Immature natural killer cell (primary cell): ENCODE measurements at regions not wholly inside any gene's neighbourhood (a gene's known extent, or its start where the extent isn't known, plus 50 kb on each side); places are given as distances from the start of the nearest gene placed in this dataset.
"Not testable (repeated sequence)": the region's sequence is repeated elsewhere in the genome, so short reads cannot be mapped to it uniquely, and the experiment has no call there.

Source experiments
- DNase-seq, 3 donors: peaks; one replicate each; pipeline ENCODE4 v3.0.0; 2022; ENCODE audit warnings: mixed read lengths in 1 of 3
- H3K27ac Mint-ChIP-seq, 6 donors: one replicate each; pipeline ENCODE4 v1.8.0; 2020; ENCODE audit warnings: mixed read lengths in 6 of 6, mild to moderate bottlenecking in 5 of 6, inconsistent platforms in 4 of 6, moderate library complexity in 3 of 6
- H3K27me3 Mint-ChIP-seq, 3 donors: one replicate each; pipeline ENCODE4 v1.8.0; 2020 to 2021; ENCODE audit warnings: low read depth in 3 of 3, mild to moderate bottlenecking in 3 of 3, mixed read lengths in 3 of 3, moderate library complexity in 3 of 3, inconsistent platforms in 1 of 3
- H3K36me3 Mint-ChIP-seq, 3 donors: one replicate each; pipeline ENCODE4 v1.8.0; 2020; ENCODE audit warnings: mixed read lengths in 3 of 3, inconsistent platforms in 2 of 3, mild to moderate bottlenecking in 2 of 3
- H3K4me1 Mint-ChIP-seq, 2 donors: one replicate each; pipeline ENCODE4 v1.8.0; 2020; ENCODE audit warnings: inconsistent platforms in 2 of 2, mild to moderate bottlenecking in 2 of 2, mixed read lengths in 2 of 2, moderate library complexity in 1 of 2
- H3K4me3 Mint-ChIP-seq, 5 donors: one replicate each; pipeline ENCODE4 v1.8.0; 2020; ENCODE audit warnings: mild to moderate bottlenecking in 5 of 5, mixed read lengths in 5 of 5, inconsistent platforms in 3 of 5, moderate library complexity in 3 of 5
- H3K9me3 Mint-ChIP-seq, 6 donors: one replicate each; pipeline ENCODE4 v1.8.0; 2020; ENCODE audit warnings: mild to moderate bottlenecking in 6 of 6, mixed read lengths in 6 of 6, inconsistent platforms in 4 of 6, moderate library complexity in 3 of 6

GRCh38 chr3:27623085-27623753, 98.9 kb downstream of the EOMES start:
- H3K4me1 Mint-ChIP-seq, result peaks cover 41 to 46% of the 10 kb centered on the region in 2 donors

GRCh38 chr3:27617552-27617951, 104.6 kb downstream of the EOMES start:
- peaks cover 0 to 4% of the 10 kb centered on the region in 2 donors for H3K4me1 Mint-ChIP-seq
- no peak overlapping the region for H3K27ac Mint-ChIP-seq
- no peak for DNase-seq

More at GRCh38 chr3:27623085-27623753, 98.9 kb downstream of the EOMES start:
- H3K27me3 Mint-ChIP-seq, result no peaks in the 10 kb centered on the region
- H3K27ac Mint-ChIP-seq, result no peak overlapping the region
- no peaks in the 10 kb centered on the region for H3K36me3 Mint-ChIP-seq
- peak overlapping the region in 1 of 5 donors; percentile 32 for H3K4me3 Mint-ChIP-seq
- no peak for DNase-seq
- H3K9me3 Mint-ChIP-seq, result no peaks in the 10 kb centered on the region

GRCh38 chr3:27616031-27616430, 106.1 kb downstream of the EOMES start:
- H3K9me3 Mint-ChIP-seq, result peaks cover 0 to 4% (median 0%) of the 10 kb centered on the region in 6 donors
- H3K27ac Mint-ChIP-seq, result no peak overlapping the region
- no peak for DNase-seq
- peaks cover 0 to 8% (median 3%) of the 10 kb centered on the region in 3 donors for H3K36me3 Mint-ChIP-seq
- no peak overlapping the region for H3K4me3 Mint-ChIP-seq
- peaks cover 0 to 2% (median 2%) of the 10 kb centered on the region in 3 donors for H3K27me3 Mint-ChIP-seq
- H3K4me1 Mint-ChIP-seq, result peaks cover 0 to 4% of the 10 kb centered on the region in 2 donors

More at GRCh38 chr3:27617552-27617951, 104.6 kb downstream of the EOMES start:
- H3K36me3 Mint-ChIP-seq, result peaks cover 0 to 8% (median 3%) of the 10 kb centered on the region in 3 donors
- peaks cover 0 to 2% (median 0%) of the 10 kb centered on the region in 3 donors for H3K27me3 Mint-ChIP-seq
- peaks cover 0 to 4% (median 0%) of the 10 kb centered on the region in 6 donors for H3K9me3 Mint-ChIP-seq
- no peak overlapping the region for H3K4me3 Mint-ChIP-seq

- no peak for DNase-seq
- Mint-ChIP-seq H3K9me3 (peaks cover 0 to 4% (median 0%) of the 10 kb centered on the region in 6 donors), H3K4me1 (peaks cover 0 to 4% of the 10 kb centered on the region in 2 donors), H3K27ac (no peak overlapping the region), H3K36me3 (peaks cover 0 to 8% (median 3%) of the 10 kb centered on the region in 3 donors), H3K4me3 (no peak overlapping the region), H3K27me3 (peaks cover 0 to 2% (median 2%) of the 10 kb centered on the region in 3 donors)
These were observed 106.6 kb downstream of the EOMES start for GRCh38 chr3:27615555-27615954.

GRCh38 chr3:27614592-27614991, 107.5 kb downstream of the EOMES start:
- Mint-ChIP-seq H3K27ac (no peak overlapping the region), H3K4me1 (no peaks in the 10 kb centered on the region), H3K4me3 (no peak overlapping the region), H3K27me3 (peaks cover 0 to 2% (median 2%) of the 10 kb centered on the region in 3 donors), H3K9me3 (peaks cover 0 to 4% (median 0%) of the 10 kb centered on the region in 6 donors), H3K36me3 (peaks cover 0 to 8% (median 3%) of the 10 kb centered on the region in 3 donors)
- DNase-seq, result no peak

- no peak for DNase-seq
- Mint-ChIP-seq H3K9me3 (peaks cover 0 to 4% (median 0%) of the 10 kb centered on the region in 6 donors), H3K27ac (no peak overlapping the region), H3K4me3 (no peak overlapping the region), H3K27me3 (peaks cover 0 to 2% (median 2%) of the 10 kb centered on the region in 3 donors), H3K4me1 (no peaks in the 10 kb centered on the region), H3K36me3 (peaks cover 0 to 8% (median 3%) of the 10 kb centered on the region in 3 donors)
These were observed 108.2 kb downstream of the EOMES start for GRCh38 chr3:27613846-27614500.

GRCh38 chr3:27610800-27611525, 111.2 kb downstream of the EOMES start:
- Mint-ChIP-seq H3K36me3 (peaks cover 0 to 8% (median 3%) of the 10 kb centered on the region in 3 donors), H3K9me3 (peaks cover 0 to 4% (median 0%) of the 10 kb centered on the region in 6 donors), H3K27ac (no peak overlapping the region), H3K4me1 (no peaks in the 10 kb centered on the region), H3K27me3 (peaks cover 0 to 2% (median 2%) of the 10 kb centered on the region in 3 donors), H3K4me3 (no peak overlapping the region)
- DNase-seq, result no peak

GRCh38 chr3:27607370-27607769, 114.8 kb downstream of the EOMES start:
- Mint-ChIP-seq H3K4me3 (no peak overlapping the region), H3K36me3 (peaks cover under 1% of the 10 kb centered on the region in 3 donors), H3K9me3 (peaks cover 0 to 4% (median 1%) of the 10 kb centered on the region in 6 donors), H3K27me3 (peaks cover 0 to 3% (median 0%) of the 10 kb centered on the region in 3 donors), H3K27ac (no peak overlapping the region), H3K4me1 (no peaks in the 10 kb centered on the region)
- no peak for DNase-seq

- H3K9me3 Mint-ChIP-seq, result peaks cover 0 to 6% (median 3%) of the 10 kb centered on the region in 6 donors
- H3K27me3 Mint-ChIP-seq, result peaks cover 0 to 2% (median 0%) of the 10 kb centered on the region in 3 donors
- no peaks in the 10 kb centered on the region for H3K4me1 Mint-ChIP-seq
- no peak for DNase-seq
- no peak overlapping the region for H3K27ac Mint-ChIP-seq
- no peak overlapping the region for H3K4me3 Mint-ChIP-seq
- peaks cover 4% of the 10 kb centered on the region in 3 donors for H3K36me3 Mint-ChIP-seq
These were observed 115.6 kb downstream of the EOMES start for GRCh38 chr3:27606537-27606936.

- not testable (repeated sequence) for H3K36me3 Mint-ChIP-seq, H3K4me3 Mint-ChIP-seq, DNase-seq, H3K27ac Mint-ChIP-seq, H3K4me1 Mint-ChIP-seq, H3K9me3 Mint-ChIP-seq, H3K27me3 Mint-ChIP-seq
These were observed 117.1 kb upstream of the SLC4A7 start for GRCh38 chr3:27601311-27601710.

GRCh38 chr3:27599741-27600140, 115.6 kb upstream of the SLC4A7 start:
- not testable (repeated sequence) for H3K9me3 Mint-ChIP-seq, H3K27me3 Mint-ChIP-seq, H3K36me3 Mint-ChIP-seq, H3K4me3 Mint-ChIP-seq, DNase-seq, H3K4me1 Mint-ChIP-seq, H3K27ac Mint-ChIP-seq

GRCh38 chr3:27596921-27597320, 112.7 kb upstream of the SLC4A7 start:
- Mint-ChIP-seq H3K27ac (no peak overlapping the region), H3K36me3 (no peaks in the 10 kb centered on the region), H3K4me1 (peaks cover 4 to 9% of the 10 kb centered on the region in 2 donors), H3K4me3 (no peak overlapping the region), H3K27me3 (no peaks in the 10 kb centered on the region), H3K9me3 (peaks cover 0 to under 1% (median 0%) of the 10 kb centered on the region in 6 donors)
- DNase-seq, result no peak

GRCh38 chr3:27596334-27596841, 112.2 kb upstream of the SLC4A7 start:
- no peaks in the 10 kb centered on the region for H3K9me3 Mint-ChIP-seq

More at GRCh38 chr3:27596334-27596841, 112.2 kb upstream of the SLC4A7 start:
- Mint-ChIP-seq H3K27ac (peak overlapping the region in 2 of 6 donors; percentile 30 to 60), H3K4me3 (no peak overlapping the region), H3K27me3 (no peaks in the 10 kb centered on the region), H3K36me3 (no peaks in the 10 kb centered on the region), H3K4me1 (peaks cover 10 to 14% of the 10 kb centered on the region in 2 donors)
- DNase-seq, result no peak
